H1 (cell line): ENCODE measurements at regions not wholly inside any gene's neighbourhood (a gene's known extent, or its start where the extent isn't known, plus 50 kb on each side); places are given as distances from the start of the nearest gene placed in this dataset.

Experiments used
- CTCF ChIA-PET: fragments of 300-600 bp; sonication (Branson Sonifier 250); formaldehyde crosslinking; loops from one replicate; lab custom pipeline; 2021; ENCODE audit not compliant: partially characterized antibody; lab: Charles Lee
- POLR2A ChIA-PET: fragments of 300-600 bp; sonication (Branson Sonifier 250); formaldehyde crosslinking; loops from one replicate; lab custom pipeline; 2021; ENCODE audit warnings: inconsistent platforms; ENCODE audit not compliant: partially characterized antibody; lab: Charles Lee
- DNase-seq, 2 experiments: peaks; one replicate each; pipeline versions ENCODE4 v3.0.0 to v3.0.0-alpha.2; 2010 to 2022; ENCODE audit warnings: low spot score in 2 of 2, low read depth in 1 of 2, mixed read lengths in 1 of 2
- FAIRE-seq: peaks from 2 replicates; lab custom pipeline; 2011; peaks lifted over from hg19 to GRCh38; lab: Jason Lieb, UNC
- H2AFZ ChIP-seq: 2 replicates; pipeline ENCODE4 v1.8.1; 2012; ENCODE audit warnings: low read length, inconsistent platforms
- H2AK5ac ChIP-seq: 2 replicates; pipeline ENCODE4 v1.6.1; 2013; ENCODE audit warnings: low read depth, low read length
- H2BK120ac ChIP-seq: replicated peaks from 2 replicates; pipeline ENCODE3; 2013; ENCODE audit warnings: low read depth, low read length, inconsistent platforms
- H2BK12ac ChIP-seq: 2 replicates; pipeline ENCODE4 v1.6.1; 2013; ENCODE audit warnings: low read depth, low read length
- H2BK15ac ChIP-seq: 2 replicates; pipeline ENCODE4 v1.6.1; 2013; ENCODE audit warnings: low read length
- H2BK20ac ChIP-seq: 2 replicates; pipeline ENCODE4 v1.6.1; 2013; ENCODE audit warnings: low read length
- H2BK5ac ChIP-seq: 2 replicates; pipeline ENCODE4 v1.6.1; 2013; ENCODE audit warnings: low read depth, low read length
- H3K14ac ChIP-seq: 2 replicates; pipeline ENCODE4 v1.6.1; 2013; ENCODE audit warnings: inconsistent platforms; ENCODE audit not compliant: insufficient read length
- H3K18ac ChIP-seq: 2 replicates; pipeline ENCODE4 v1.6.1; 2013; ENCODE audit warnings: low read length; ENCODE audit errors: extremely low read depth
- H3K23ac ChIP-seq: 2 replicates; pipeline ENCODE4 v1.6.1; 2013; ENCODE audit warnings: inconsistent platforms; ENCODE audit not compliant: insufficient read length
- H3K23me2 ChIP-seq: 2 replicates; pipeline ENCODE4 v1.6.1; 2013; ENCODE audit warnings: low read depth, low read length
- H3K27ac ChIP-seq: 2 replicates; pipeline ENCODE4 v1.6.1; 2011; ENCODE audit warnings: low read depth, low read length, inconsistent platforms
- H3K27me3 ChIP-seq, 4 experiments: replicated peaks in 1 of 4; 1 replicate in 1 of 4; 2 replicates in 3 of 4; pipeline versions ENCODE4 v1.6.1 to v1.8.1; 2011 to 2013; ENCODE audit warnings: low read length in 3 of 4, mild to moderate bottlenecking in 3 of 4, inconsistent platforms in 2 of 4, mixed read lengths in 2 of 4, moderate library complexity in 1 of 4; ENCODE audit not compliant: control insufficient read depth in 3 of 4, insufficient read depth in 3 of 4; ENCODE audit errors: extremely low read depth in 1 of 4
- H3K36me3 ChIP-seq, 4 experiments: 2 replicates each; pipeline versions ENCODE4 v1.6.1 to v1.8.1; 2011 to 2013; ENCODE audit warnings: mild to moderate bottlenecking in 4 of 4, low read length in 3 of 4, moderate library complexity in 2 of 4, control low read depth in 1 of 4, inconsistent platforms in 1 of 4; ENCODE audit not compliant: insufficient read depth in 4 of 4, control insufficient read depth in 2 of 4
- H3K4ac ChIP-seq: replicated peaks from 2 replicates; pipeline ENCODE3; 2013; ENCODE audit warnings: low read length, low read depth, mixed read lengths, inconsistent platforms; ENCODE audit not compliant: insufficient read length
- H3K4me1 ChIP-seq, 4 experiments: replicated peaks in 1 of 4; 1 replicate in 1 of 4; 2 replicates in 3 of 4; pipeline versions ENCODE4 v1.6.1 to v1.8.1; 2011 to 2013; ENCODE audit warnings: low read length in 3 of 4, inconsistent platforms in 2 of 4, mixed read lengths in 1 of 4; ENCODE audit not compliant: insufficient read depth in 4 of 4, control insufficient read depth in 3 of 4
- H3K4me2 ChIP-seq, 2 experiments: 2 replicates each; pipeline versions ENCODE4 v1.6.1 to v1.8.1; 2011 to 2013; ENCODE audit warnings: low read depth in 2 of 2, low read length in 2 of 2, control low read depth in 1 of 2, inconsistent platforms in 1 of 2, mild to moderate bottlenecking in 1 of 2; ENCODE audit not compliant: insufficient read depth in 1 of 2
- H3K4me3 ChIP-seq, 4 experiments: fragments of 200-600, 300-600 bp in 1 of 4; sonication (generic), shearing (Covaris generic), sonication (Bioruptor Twin) in 1 of 4; 2 replicates each; pipeline versions ENCODE4 v1.5.1 to v1.8.1; 2011 to 2016; ENCODE audit warnings: low read length in 4 of 4, low read depth in 3 of 4, control low read depth in 2 of 4, inconsistent platforms in 2 of 4, mild to moderate bottlenecking in 2 of 4, mixed read lengths in 1 of 4, moderate library complexity in 1 of 4; ENCODE audit not compliant: insufficient read depth in 2 of 4; ENCODE audit errors: extremely low read depth in 1 of 4
- H3K56ac ChIP-seq: replicated peaks from 2 replicates; pipeline ENCODE3; 2013; ENCODE audit warnings: low read depth, mild to moderate bottlenecking, mixed read lengths, low read length, inconsistent platforms; ENCODE audit not compliant: insufficient read length
- H3K79me1 ChIP-seq: 2 replicates; pipeline ENCODE4 v1.6.1; 2013; ENCODE audit warnings: low read depth, low read length, control low read depth
- H3K79me2 ChIP-seq, 2 experiments: 2 replicates each; pipeline versions ENCODE4 v1.6.1 to v1.8.1; 2012 to 2013; ENCODE audit warnings: low read length in 2 of 2, mild to moderate bottlenecking in 2 of 2, inconsistent platforms in 1 of 2; ENCODE audit not compliant: insufficient read depth in 2 of 2, control insufficient read depth in 1 of 2
- H3K9ac ChIP-seq, 4 experiments: replicated peaks in 1 of 4; 1 replicate in 1 of 4; 2 replicates in 3 of 4; pipeline versions ENCODE4 v1.6.1 to v1.8.1; 2011 to 2013; ENCODE audit warnings: low read depth in 3 of 4, low read length in 3 of 4, control low read depth in 2 of 4, mild to moderate bottlenecking in 2 of 4, moderate library complexity in 2 of 4, inconsistent platforms in 1 of 4; ENCODE audit errors: extremely low read depth in 1 of 4
- H3K9me3 ChIP-seq, 2 experiments: 2 replicates each; pipeline versions ENCODE4 v1.6.1 to v1.8.1; 2012 to 2013; ENCODE audit warnings: mild to moderate bottlenecking in 2 of 2, moderate library complexity in 2 of 2, control low read depth in 1 of 2, inconsistent platforms in 1 of 2, low read depth in 1 of 2, low read length in 1 of 2, mixed read lengths in 1 of 2; ENCODE audit not compliant: insufficient read depth in 2 of 2
- H4K20me1 ChIP-seq, 2 experiments: replicated peaks in 1 of 2; 2 replicates each; pipeline versions ENCODE3 to v1.8.1; 2011 to 2013; ENCODE audit warnings: inconsistent platforms in 2 of 2, low read length in 2 of 2, mild to moderate bottlenecking in 1 of 2; ENCODE audit not compliant: insufficient read depth in 2 of 2, control insufficient read depth in 1 of 2
- H4K5ac ChIP-seq: 2 replicates; pipeline ENCODE4 v1.6.1; 2013; ENCODE audit warnings: low read length, low read depth, mixed read lengths, inconsistent platforms; ENCODE audit not compliant: insufficient read length
- H4K8ac ChIP-seq: 2 replicates; pipeline ENCODE4 v1.8.0; 2013; ENCODE audit warnings: mild to moderate bottlenecking, moderate library complexity, low read length, inconsistent platforms; ENCODE audit not compliant: insufficient read depth; ENCODE audit errors: extremely low read depth
- H4K91ac ChIP-seq: replicated peaks from 2 replicates; pipeline ENCODE3; 2013; ENCODE audit warnings: low read length, mixed read lengths, inconsistent platforms; ENCODE audit not compliant: insufficient read length
- CHD7 ChIP-seq: fragments of 300-600 bp; sonication (generic); IDR thresholded peaks from 2 replicates; pipeline ENCODE4 v1.7.1; 2012; ENCODE audit warnings: low read length, moderate library complexity, mild to moderate bottlenecking, inconsistent platforms; ENCODE audit not compliant: insufficient replicate concordance
- WGBS, 2 experiments: shearing (Covaris generic) in 1 of 2; methylation state at CpG; one replicate each; pipeline versions ENCODE4 v1.1.6 to v1.1.7; 2013 to 2015; ENCODE audit warnings: low lambda C conversion rate in 2 of 2, mixed read lengths in 2 of 2, inconsistent platforms in 1 of 2, low coverage in 1 of 2, missing lambda C conversion rate in 1 of 2; ENCODE audit not compliant: insufficient replicate concordance in 2 of 2, insufficient coverage in 1 of 2, insufficient read length in 1 of 2; ENCODE audit errors: extremely low coverage in 1 of 2, missing lambda C conversion rate in 1 of 2; 5-methylcytosine and 5-hydroxymethylcytosine counted together

GRCh38 chr3:64988188-64988587, 300.4 kb upstream of the ADAMTS9 start:
- Histone ChIP-seq H3K14ac (no peak overlapping the region), H4K5ac (no peak overlapping the region), H3K4me1 (peaks cover 0 to 8% (median 3%) of the 10 kb centered on the region in 4 experiments; a peak in 2 of 7 replicates), H3K23ac (no peak overlapping the region), H2AFZ (no peak overlapping the region), H2BK5ac (no peak overlapping the region), H3K27me3 (no peaks in the 10 kb centered on the region), H2BK120ac (no peak overlapping the region), H3K36me3 (no peaks in the 10 kb centered on the region), H4K91ac (no peak overlapping the region), H3K23me2 (no peaks in the 10 kb centered on the region), H3K18ac (no peak overlapping the region), H3K27ac (no peak overlapping the region), H4K20me1 (no peaks in the 10 kb centered on the region), H2BK20ac (no peak overlapping the region), H3K4me2 (no peak overlapping the region), H2BK15ac (no peak overlapping the region), H3K9ac (no peak overlapping the region), H4K8ac (no peak overlapping the region), H2AK5ac (no peak overlapping the region), H3K56ac (no peak overlapping the region), H2BK12ac (no peak overlapping the region), H3K79me2 (no peaks in the 10 kb centered on the region), H3K4me3 (no peak overlapping the region), H3K4ac (no peak overlapping the region), H3K9me3 (no peaks in the 10 kb centered on the region), H3K79me1 (no peaks in the 10 kb centered on the region)
- POLR2A ChIA-PET, result no interaction called here
- 47% methylated on average over 3 of the region's 3 CpGs; no CpG with 5 or more reads in 1 of the 2 experiments for WGBS, 2 experiments
- CTCF ChIA-PET, result no interaction called here
- FAIRE-seq (no peak), DNase-seq (no peak)
- TF ChIP-seq CHD7, result no peak
